ENCODE measurements at regions not wholly inside any gene's neighbourhood (a gene's known extent, or its start where the extent isn't known, plus 50 kb on each side); places are given as distances from the start of the nearest gene placed in this dataset.

DNA sequence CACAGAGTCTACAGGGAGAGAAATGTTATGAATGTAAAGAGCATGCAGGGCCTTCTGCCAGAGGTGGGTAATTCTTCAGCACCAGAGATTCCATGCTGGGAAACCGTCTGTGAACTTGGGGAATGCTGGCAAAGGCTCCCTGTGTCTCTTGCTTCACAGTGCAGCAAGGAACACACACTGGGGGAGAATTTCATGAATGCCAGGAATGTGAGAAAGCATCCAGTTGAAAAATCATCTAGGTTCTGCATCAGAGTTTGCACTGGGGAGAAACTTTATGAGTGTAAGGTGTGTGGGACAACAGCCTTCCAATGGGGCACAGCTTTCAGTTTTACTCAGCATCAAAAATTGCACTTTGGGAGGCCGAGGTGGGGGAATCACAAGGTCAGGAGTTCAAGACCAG lies 224.3 kb upstream of the IGFBP3 start:
- peak; percentile 14 for DNase-seq

DNA sequence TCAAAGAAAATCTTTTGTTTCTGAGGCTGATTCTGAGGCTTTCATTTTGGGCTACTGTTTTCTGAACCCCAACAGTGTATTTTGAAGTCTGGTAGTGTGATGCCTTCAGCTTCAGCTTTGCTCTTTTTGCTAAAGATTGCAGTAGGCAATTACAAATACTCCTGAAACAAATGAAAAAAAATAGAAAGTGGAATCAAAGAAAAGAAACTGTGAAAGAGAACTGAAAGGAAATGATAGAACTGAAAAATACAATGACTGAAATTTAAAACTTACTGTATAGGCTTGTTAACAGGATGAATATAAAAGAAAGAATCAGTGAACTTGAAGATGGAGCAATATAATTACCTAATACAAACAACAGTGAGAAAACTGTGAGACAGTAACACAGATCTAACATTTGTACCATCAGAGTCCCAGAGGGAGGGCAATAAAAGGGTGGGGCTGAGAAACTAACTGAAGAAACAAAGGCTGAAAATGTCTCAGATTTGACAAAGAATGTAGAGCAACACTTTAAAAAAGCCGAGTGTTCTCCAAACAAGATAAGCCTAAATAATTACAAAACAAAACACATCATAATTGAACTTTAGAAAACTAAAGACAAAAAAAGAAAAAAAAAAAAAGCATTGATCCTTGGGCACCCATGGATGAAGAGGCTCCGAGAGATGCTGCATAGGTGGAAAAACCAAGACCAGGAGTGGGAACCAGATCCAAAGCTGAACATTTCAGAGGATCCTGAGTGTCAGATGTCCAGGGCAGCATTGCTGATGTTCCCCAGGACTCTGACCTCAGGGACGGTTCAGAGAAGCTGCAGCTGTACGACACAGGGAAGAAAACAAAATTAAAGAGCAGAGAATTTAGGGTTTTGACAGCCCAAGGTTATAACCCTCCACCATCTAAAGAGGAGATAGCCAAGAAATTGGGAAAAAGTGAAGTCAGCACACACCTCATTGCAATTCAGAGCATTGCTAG lies 223.2 kb upstream of the IGFBP3 start:
- DNase-seq = no peak

DNA sequence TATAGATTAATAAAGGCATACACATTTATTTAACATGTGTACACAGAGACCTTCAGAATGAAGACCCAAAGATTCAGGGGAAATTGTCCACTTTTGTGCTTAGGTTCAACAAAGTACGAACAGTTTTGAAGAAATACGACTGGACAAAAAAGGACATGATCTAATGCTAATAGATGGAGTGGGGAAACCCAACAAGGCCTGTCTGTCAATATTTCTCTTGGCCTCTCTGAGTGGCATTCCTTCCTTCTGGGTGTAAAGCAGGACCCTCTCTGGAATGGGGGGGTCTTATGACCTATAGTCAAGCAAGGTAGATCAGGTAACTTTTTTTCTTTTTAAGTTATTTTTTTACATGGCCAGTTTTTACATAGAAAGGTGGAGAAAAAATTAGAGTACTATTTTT lies 222.3 kb upstream of the IGFBP3 start:
- DNase-seq = no peak

DNA sequence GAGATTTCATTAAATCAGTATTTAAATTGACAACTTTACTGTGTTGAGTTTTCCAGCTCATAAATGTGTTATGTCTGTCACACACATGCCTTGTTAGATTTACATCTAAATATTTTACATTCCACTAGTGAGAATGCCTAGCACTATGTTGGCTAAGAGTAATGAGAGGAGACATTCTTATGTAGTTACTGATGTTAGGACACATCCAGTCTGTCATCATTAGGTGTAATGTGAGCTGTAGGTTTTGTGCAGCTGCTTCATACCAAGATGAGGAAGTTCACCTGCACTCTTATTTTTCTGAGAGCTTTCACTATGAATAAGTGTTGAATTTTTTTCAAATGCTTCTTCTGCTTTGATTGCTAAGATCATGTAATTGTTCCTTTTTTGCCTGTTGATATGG lies 218.0 kb upstream of the IGFBP3 start:
- DNase-seq = no peak

DNA sequence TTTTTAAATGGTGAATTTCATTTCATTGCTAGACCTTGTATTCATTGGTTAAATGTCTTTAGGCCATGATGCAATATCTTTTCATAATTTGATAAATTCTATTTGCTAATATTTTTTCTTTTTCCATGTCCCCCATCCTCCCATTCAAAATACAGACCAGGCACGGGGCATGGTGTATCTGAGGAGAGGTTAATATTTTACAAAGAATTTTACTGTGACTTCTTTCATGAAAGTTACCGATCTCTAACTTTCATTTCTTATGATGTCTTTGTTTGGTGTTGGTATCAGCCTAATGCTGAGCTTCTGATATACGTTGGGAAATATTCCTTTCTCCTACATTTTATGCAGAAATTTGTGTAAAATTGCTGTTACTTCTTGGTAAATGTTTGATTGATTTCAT lies 216.7 kb upstream of the IGFBP3 start:
- DNase-seq = no peak

DNA sequence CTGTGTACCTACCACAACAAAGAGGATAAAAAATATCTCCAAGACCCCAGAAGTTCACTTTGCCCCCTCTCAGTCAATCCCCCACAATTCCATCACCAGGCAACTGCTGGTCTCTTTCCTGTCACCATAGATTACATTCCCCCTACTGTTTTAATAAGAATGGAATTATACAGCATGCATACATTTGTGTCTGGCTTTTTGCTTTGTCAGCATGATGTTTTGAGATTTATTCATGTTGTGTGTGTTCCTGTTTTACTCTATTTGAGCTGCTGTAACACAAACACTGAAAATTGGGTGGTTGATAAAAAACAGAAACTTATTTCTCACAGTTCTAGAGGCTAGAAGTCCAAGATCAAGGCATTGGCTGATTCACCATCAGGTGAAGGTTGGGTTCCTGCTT lies 214.5 kb upstream of the IGFBP3 start:
- no peak for DNase-seq

DNA sequence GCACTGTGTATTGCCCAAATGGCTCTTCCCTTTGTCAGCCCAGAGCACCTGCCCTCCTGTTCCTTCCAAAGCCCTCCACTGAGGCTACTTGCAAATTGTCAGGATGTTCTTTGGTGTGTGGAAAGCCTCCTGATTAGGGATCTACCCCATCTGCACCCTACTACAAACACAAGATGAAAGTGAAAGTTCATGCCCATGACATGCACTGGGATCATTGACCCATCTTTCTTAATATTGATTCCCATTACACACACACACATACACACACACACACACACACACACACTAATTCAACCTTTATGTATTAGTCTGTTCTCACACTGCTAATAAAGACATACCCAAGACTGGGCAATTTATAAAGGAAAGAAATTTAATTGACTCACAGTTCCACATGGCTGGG lies 213.7 kb upstream of the IGFBP3 start:
- DNase-seq = no peak

DNA sequence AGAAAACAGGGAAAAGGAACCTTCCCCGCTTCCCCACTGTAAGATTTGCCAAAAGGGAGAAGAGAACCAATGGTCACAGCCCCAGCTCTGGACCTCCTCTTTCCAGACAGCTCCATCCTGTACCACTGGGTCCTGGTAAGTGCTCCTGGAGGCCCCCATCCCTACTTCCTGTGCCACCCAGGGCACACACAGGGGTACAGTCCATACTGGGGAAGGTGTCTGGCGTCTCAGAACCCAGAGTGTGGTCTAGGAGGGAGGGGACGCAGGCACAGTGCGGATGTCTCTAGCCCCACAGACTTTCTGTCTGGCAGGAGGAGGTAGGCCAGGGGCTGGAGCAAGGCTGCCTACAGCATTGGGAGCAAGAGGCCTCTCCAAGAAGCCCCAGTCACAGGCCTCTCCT lies 213.3 kb upstream of the IGFBP3 start:
- DNase-seq = no peak

DNA sequence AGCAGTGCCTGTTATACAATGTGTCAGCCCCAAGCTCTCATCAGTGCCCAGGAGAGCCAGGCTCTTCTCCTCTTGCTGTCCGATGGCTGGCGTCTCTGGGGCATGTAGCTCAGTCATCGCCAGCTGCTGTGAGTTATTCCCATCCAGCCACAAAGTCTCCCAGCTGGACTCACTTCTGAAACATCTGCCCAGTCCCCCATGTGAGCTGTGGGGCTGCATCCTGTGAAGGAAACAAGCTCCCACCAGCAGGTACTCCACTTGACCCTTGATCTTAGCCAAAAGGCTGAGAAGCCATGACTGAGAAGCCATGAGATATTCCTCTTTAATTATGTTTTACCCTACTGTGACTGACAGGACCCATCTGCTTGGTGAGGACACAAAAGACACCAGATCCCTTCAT lies 212.7 kb upstream of the IGFBP3 start:
- no peak for DNase-seq

DNA sequence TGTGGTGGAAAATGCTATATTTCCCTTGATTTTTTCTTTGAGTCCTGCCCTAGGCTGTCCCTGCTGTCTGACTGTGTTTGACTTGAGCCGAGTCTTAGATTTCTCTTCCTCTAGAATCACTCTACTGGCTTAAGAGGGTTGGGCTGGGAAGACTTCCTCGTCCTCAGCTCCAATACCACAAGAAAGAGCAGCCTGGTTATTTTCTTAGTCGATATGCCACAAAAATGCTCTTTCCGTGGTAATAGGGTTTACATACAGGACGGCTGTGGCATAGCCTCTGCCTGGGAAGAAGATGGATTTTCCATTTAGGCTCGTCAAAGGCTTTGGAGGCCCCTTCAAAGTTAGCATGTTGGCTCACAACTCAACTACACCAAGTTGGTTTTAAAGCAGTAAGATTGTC lies 212.0 kb upstream of the IGFBP3 start:
- no peak for DNase-seq

DNA sequence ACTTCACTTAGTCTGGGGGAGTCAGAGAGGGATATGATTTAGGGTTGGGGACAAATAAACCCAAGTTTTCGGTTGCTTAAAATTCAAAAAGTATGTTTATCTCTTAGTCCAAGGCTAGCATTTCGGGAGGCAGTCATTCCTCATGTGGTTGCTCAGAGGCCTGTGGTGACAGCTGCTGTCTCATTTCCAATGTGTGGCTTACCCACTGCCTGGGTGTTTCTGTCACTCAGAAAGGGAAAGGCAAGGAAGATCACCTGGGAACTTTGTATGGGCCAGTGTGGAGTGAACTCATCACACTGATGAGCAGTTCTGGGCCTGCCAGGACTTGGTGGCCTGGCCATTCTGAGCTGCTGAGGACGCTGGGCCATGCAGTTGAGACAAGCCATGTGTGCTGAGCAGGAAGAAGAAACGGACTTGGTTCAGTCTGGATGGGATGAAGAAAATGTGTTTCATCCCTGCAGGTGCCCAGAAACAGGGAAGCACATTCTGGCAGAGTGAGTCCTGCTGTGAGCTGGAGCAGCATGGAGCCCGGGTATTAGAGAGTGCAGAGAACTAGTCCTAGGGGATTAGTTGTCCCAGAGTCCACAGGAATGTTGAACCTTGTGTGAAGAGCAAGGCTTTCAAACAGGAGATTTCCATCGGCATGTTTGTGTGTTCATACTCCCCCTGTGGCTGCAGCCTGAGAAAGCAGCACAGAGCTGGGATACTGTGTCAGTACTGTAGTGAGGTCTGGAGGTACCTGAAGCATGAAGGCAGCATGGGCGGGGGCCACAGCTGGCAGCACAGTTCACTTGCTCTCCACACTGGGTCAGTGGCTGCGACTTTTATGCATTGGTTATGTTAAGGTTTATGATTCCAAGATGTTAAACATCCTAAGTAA lies 211.1 kb upstream of the IGFBP3 start:
- no peak for DNase-seq

DNA sequence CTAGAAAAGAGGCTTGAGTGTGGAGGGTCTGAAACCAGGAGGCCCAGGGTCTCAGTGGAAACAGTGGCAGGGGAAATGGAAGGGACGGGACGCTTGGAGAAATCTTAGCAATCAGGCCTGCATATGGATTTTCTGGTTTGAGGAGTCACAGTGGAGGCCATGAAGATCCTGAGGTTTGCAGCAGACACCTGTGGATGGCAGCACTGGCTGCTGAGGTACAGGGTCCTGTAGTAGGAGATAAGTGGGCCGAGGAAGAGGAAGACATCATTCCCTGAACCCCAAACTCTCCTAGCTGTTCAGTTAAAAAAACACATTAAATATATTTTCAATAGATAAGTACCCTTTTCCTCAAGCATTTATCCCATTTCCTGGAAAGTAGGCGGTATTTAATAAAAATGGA lies 208.8 kb upstream of the IGFBP3 start:
- DNase-seq = no peak

DNA sequence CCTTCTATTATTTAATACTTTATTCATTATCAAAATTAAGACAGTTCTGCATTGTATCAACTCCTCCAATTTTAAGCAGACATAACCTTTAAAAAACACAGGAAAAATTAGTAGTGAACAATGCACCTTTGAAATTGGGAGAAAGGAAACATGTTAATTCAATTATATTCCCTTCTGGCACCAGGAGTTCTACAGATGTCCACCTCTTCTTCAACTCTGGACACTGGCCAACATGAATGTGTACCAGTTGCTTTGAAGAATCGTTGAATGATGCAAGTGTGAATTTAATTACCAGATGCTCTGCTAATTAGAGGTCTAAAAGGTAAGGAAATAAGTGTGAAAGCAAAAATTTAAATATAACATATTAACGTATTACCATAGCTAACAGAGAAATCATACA lies 206.7 kb upstream of the IGFBP3 start:
- no peak for DNase-seq

DNA sequence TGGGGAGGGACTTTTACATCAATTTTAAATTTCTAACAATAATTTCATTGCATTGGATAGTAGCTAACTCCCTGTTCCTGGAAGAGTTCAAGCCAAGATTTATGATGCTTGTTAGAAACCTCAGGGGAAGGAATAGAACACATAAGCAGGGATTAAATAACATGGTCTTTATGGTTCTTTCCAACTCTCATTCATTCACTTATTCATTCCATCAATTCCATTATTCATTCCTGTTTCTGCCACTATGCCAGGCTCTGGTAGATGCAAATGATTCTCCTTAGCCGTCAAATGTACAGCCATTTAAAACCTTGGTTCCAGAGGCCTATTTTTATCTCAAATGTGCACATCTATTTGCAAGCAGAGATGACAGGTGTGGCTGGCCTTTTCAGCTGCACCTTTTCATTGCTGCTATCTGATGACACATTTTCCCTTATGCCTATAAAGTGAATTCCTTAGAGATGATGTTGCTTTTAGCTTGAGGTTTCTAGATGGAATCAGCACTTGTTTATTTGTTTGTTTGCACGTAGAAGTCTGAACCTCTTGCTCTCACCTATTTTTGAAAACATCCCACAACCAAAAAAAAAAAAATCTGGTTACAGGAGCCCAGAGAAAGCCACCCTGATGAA lies 205.7 kb upstream of the IGFBP3 start:
- no peak for DNase-seq

DNA sequence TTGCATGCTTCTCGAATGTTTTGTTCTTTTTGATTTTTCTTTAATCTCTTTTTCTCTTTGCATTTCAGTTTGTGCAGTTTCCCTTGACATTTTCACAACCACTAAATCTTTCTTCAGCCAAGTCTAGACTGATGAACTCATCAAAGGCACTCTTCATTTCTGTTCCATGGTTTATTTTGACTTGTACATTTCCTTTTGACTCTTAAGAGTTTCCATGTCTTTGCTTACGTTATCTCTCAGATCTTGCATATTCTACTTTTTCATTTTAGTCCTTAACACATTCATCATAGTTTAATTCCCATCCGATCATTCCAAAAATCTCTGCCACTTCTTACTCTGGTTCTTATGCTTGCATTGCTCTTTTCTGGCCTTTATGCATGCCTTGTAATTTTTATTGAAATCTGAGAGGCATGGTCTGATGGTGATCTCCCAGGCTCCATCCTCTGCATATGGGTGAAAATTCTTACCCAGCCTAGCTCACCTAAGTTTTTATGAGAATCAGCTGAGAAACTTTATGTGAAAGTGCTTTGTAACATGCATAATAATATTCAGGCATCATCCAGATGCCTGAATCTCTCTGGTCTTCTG lies 202.8 kb upstream of the IGFBP3 start:
- DNase-seq = no peak

DNA sequence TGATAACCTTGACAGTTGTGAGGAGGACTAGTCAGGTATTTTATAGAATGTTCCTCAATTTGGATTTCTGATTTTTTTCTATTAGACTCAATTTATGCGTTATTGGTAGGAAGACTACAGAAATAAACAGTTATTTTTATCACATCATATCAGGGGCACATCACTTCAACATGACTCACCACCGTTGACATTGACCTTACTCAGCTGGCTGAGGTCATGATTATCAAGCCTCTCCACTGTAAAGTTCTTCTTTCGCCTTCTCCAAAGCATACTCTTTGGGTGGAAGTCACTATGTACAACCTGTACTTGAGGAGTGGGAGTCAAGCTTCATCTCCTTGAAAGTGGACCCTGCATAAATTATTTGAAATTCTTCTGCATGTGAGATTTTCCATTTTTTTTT lies 194.3 kb upstream of the IGFBP3 start:
- DNase-seq = no peak

DNA sequence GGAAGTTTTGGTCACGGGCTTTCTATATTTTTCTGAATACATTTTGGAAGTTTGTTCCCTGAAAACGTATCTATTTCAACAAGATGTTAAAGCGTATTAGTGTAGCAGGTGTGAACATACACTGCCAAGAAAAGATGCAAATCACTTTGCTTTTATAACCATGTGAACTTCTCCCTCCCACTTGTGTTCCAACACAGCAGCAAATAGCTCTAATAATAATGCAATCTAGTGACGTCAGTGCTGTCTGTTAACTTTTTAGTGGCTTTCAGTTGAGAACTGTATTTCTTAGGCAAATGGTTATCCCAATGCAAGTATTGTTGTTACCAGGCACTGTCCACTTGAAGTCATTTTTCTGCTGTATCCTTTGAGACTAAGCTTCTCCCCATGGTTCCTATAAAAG lies 188.4 kb upstream of the IGFBP3 start:
- DNase-seq = no peak

DNA sequence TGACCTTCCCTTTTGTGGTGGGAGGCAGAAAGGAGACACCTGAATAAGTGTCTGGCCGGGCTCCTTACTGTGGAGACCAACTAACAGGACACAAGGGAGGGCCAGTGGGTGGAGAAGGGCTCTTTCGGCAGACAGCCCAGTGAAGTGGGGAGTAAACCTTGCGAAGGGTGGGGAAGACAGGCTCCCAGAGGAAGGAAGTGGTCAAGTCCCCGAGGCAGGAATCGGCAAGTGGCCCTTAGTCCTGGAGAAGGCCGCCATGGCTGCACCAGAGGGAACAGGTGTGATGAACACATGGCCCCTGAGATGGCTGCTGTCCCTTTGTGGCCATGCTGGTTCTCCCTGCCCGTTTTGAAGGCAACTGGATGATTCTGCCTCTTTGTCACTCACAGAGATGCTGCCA lies 187.2 kb upstream of the IGFBP3 start:
- DNase-seq = no peak

DNA sequence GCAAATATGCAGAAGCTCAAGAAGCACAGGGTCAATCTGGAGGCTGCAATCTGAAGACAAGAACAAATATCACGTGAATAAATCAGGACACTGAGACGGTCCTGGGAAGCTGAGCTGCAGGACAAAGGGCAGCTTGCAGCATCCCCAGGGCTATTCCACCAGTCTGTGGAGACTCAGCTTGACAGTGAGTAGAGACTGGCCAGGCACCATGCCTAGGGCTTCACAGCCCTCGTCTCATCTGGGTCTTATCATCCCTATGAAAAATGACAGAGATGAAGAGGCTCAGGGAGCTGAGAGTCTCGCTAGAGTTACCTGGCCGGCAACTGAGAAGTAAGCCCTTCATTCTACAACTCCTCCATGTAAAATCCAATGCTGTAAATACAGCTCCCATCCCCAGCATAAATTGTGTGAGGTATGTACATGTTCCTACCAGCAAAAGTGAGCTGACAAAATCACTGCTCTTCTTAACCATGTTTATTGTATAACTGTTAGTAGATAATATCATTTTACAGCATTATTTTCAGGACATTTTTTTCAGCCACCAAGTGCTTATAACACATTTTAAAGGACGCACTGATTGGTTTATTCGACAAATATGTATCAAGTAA lies 186.6 kb upstream of the IGFBP3 start:
- no peak for DNase-seq

DNA sequence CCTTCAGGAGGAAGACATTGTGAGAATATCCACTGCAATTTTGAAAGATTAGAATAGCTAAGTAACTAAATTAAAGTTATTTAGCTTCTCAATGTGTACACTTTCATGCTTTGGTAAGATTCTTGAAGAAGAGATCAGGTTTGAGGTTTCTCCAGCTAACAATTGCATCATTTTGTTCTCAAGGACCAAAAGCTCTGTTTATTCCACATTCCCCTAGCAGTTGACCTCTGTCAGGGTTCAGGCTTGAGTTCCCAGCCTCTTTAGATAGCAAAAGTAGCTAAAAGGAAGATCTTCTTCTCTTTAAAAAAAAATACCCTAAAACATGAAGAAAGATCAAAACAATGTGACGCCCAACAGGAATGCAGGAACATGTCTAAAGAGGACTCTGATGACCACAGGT lies 179.4 kb upstream of the IGFBP3 start:
- no peak for DNase-seq

DNA sequence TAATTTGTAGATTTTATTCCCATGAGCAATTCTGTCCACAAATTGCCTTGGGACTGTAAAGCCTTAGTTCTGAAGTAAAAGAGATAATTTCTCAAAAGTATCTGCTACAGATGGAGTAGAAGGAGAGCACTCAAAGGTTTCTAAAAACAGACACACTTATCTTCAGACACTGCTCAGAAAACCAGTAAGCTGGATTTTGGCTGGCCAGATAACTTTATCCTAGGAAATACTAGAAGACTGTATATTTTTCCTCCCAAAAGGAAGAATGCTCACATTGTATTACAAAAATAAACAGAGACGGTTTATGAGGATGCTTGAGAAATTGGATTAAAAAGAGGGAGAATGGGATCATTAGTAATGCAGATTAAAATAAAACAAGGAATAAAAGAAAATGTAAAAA lies 178.0 kb upstream of the IGFBP3 start:
- no peak for DNase-seq

DNA sequence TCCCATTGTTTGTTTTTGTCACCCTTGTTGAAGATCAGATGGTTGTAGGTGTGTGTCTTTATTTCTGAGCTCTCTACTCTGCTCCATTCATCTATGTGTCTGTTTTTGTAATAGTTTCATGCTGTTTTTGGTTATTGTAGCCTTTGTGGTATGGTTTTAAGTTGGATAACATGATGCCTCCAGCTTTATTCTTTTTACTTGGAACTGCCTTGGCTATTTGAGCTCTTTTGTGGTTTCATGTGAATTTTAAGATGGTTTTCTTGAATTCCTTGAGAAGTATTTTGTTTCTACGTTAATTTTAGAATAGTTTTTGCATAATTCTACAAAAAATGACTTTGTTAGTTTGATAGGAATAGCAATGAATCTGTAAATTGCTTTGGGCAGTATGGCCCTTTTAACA lies 170.0 kb upstream of the IGFBP3 start:
- DNase-seq = no peak

DNA sequence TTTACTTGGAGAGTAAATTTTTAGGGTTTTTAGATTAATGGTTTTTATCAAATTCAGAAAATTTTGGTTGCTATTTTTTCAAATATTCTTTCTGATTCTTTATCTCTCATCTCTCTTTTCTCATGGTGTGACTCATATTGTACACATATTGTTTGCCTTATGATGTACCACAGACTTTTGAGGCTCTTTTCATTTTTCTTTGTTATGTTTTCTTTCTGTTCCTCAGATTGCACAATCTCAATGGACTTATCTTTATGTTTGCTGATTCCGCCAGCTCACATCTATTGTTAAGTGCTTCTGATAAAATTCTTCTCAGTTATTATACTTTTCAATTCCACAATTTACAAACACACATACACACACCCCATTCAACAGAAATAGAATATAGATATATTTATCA lies 168.2 kb upstream of the IGFBP3 start:
- no peak for DNase-seq

All from retina (tissue), 1 donor.